ENCODE measurements at regions not wholly inside any gene's neighbourhood (a gene's known extent, or its start where the extent isn't known, plus 50 kb on each side); places are given as distances from the start of the nearest gene placed in this dataset.

DNA sequence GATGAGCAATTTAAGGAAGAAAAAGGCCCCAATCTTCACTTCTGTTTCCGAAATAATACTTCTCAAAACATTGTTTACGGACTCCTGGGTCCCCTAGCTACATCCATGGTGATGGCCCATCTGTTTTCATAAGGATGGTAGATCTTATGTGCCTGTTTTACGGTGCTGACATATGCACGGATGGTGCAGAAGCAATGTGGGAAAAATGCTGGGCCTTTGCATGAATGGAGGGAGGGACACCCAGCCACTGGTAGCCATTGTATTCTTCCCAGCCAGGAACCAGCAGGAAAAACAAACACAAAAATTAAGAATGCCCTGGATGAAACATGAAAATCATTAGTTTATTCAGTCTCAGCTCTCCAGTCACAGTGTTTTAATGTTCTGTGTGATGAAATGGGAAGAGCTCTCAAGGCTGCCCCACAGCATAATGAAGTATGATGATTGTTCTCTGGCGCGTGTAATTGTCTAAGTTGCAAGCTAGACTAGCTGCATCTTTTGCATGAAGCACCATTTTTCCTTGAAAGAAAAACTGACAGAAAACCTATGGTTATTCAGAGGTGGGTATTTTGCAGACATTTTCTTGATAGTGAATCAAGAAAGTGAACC lies 1201.1 kb upstream of the SLC10A2 start:
- no peak overlapping the region for H3K9ac ChIP-seq (ENCODE audit: low read length)
- H3K27me3 ChIP-seq (replicated peaks; ENCODE audit: control insufficient read depth, insufficient read depth, low read length), result no peaks in the 10 kb centered on the region
- no peaks in the 10 kb centered on the region for H3K4me1 ChIP-seq (ENCODE audit: control insufficient read depth, insufficient read depth, low read length)
- H3K9me3 ChIP-seq (ENCODE audit: control insufficient read depth, low read length), result no peaks in the 10 kb centered on the region
- DNase-seq (ENCODE audit: low read depth), result no peak
- no peak overlapping the region for H3K4me3 ChIP-seq (ENCODE audit: low read length)
- no peaks in the 10 kb centered on the region for H3K36me3 ChIP-seq (ENCODE audit: control insufficient read depth, insufficient read depth, low read length, severe bottlenecking)

GRCh38 chr13:104256701-104257100 lies 1190.5 kb upstream of the SLC10A2 start:
- Histone ChIP-seq H3K36me3 (ENCODE audit: control insufficient read depth, insufficient read depth, low read length, severe bottlenecking) (no peaks in the 10 kb centered on the region), H3K27me3 (replicated peaks; ENCODE audit: control insufficient read depth, insufficient read depth, low read length) (no peaks in the 10 kb centered on the region), H3K4me1 (ENCODE audit: control insufficient read depth, insufficient read depth, low read length) (no peaks in the 10 kb centered on the region), H3K4me3 (ENCODE audit: low read length) (no peak overlapping the region), H3K9me3 (ENCODE audit: control insufficient read depth, low read length) (no peaks in the 10 kb centered on the region), H3K9ac (ENCODE audit: low read length) (no peak overlapping the region)
- DNase-seq (ENCODE audit: low read depth), result no peak

DNA sequence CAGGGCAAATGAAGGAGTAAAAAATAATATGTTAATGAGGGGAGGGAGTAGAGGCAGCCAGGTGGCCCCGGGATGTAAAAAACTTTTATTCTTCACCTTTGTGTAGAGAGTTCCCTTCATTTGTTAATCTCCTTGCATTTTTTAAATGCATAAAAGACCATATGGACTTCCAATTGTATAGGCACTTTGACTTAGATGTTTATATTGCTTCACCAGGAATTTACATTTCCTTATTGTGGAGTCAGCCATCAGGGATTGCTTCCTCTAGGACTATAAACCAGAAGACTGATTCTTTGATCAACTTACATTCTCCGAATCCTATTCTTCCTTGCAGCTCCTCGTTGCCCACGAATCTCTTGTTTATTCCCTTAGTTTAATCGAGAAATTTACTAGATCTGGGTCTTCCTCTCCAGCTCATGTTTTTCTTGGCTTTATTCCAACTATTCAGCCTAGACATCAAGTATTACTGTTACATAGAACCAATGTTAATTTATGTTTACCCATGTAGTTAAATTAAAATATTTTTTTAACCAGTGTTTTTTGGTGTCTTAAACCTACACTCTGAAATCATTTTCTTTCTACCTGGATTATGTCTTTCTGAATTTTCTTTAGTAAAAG lies 1187.0 kb upstream of the SLC10A2 start:
- Histone ChIP-seq H3K27me3 (replicated peaks; ENCODE audit: control insufficient read depth, insufficient read depth, low read length) (no peaks in the 10 kb centered on the region), H3K4me1 (ENCODE audit: control insufficient read depth, insufficient read depth, low read length) (no peaks in the 10 kb centered on the region), H3K4me3 (ENCODE audit: low read length) (no peak overlapping the region), H3K36me3 (ENCODE audit: control insufficient read depth, insufficient read depth, low read length, severe bottlenecking) (no peaks in the 10 kb centered on the region), H3K9ac (ENCODE audit: low read length) (no peak overlapping the region), H3K9me3 (ENCODE audit: control insufficient read depth, low read length) (peaks cover 2% of the 10 kb centered on the region)
- DNase-seq (ENCODE audit: low read depth), result no peak

DNA sequence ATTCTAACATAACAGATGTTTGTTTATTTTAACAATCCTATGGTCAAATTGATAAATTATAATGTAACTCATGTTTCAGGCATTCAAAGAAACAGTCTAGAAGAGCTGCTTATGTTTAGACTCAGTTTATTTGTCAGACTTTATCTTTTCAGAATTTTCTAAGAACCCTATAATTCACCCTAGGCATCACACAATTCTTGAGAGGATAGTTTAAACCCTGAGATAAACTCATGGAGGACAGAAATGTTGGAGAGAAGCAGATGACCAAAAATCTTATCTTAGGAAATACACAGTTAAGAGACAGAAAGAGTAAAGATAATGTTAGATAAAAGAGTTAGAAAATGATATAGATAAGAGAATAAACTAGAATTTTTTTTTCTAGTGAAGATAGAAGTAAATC lies 1185.7 kb upstream of the SLC10A2 start:
- Histone ChIP-seq H3K27me3 (replicated peaks; ENCODE audit: control insufficient read depth, insufficient read depth, low read length) (no peaks in the 10 kb centered on the region), H3K4me3 (ENCODE audit: low read length) (no peak overlapping the region), H3K36me3 (ENCODE audit: control insufficient read depth, insufficient read depth, low read length, severe bottlenecking) (no peaks in the 10 kb centered on the region), H3K4me1 (ENCODE audit: control insufficient read depth, insufficient read depth, low read length) (no peaks in the 10 kb centered on the region), H3K9ac (ENCODE audit: low read length) (no peak overlapping the region), H3K9me3 (ENCODE audit: control insufficient read depth, low read length) (peaks cover 4% of the 10 kb centered on the region)
- no peak for DNase-seq (ENCODE audit: low read depth)

GRCh38 chr13:104246955-104247354 lies 1180.7 kb upstream of the SLC10A2 start:
- Histone ChIP-seq H3K9me3 (ENCODE audit: control insufficient read depth, low read length) (peaks cover 4% of the 10 kb centered on the region), H3K4me3 (ENCODE audit: low read length) (no peak overlapping the region), H3K36me3 (ENCODE audit: control insufficient read depth, insufficient read depth, low read length, severe bottlenecking) (no peaks in the 10 kb centered on the region), H3K9ac (ENCODE audit: low read length) (no peak overlapping the region), H3K27me3 (replicated peaks; ENCODE audit: control insufficient read depth, insufficient read depth, low read length) (no peaks in the 10 kb centered on the region), H3K4me1 (ENCODE audit: control insufficient read depth, insufficient read depth, low read length) (no peaks in the 10 kb centered on the region)
- no peak for DNase-seq (ENCODE audit: low read depth)

GRCh38 chr13:104206450-104207044 lies 1140.3 kb upstream of the SLC10A2 start:
- Histone ChIP-seq H3K4me1 (ENCODE audit: control insufficient read depth, insufficient read depth, low read length) (no peaks in the 10 kb centered on the region), H3K27me3 (replicated peaks; ENCODE audit: control insufficient read depth, insufficient read depth, low read length) (no peaks in the 10 kb centered on the region), H3K9ac (ENCODE audit: low read length) (no peak overlapping the region), H3K9me3 (ENCODE audit: control insufficient read depth, low read length) (no peaks in the 10 kb centered on the region), H3K4me3 (ENCODE audit: low read length) (no peak overlapping the region), H3K36me3 (ENCODE audit: control insufficient read depth, insufficient read depth, low read length, severe bottlenecking) (no peaks in the 10 kb centered on the region)
- no peak for DNase-seq (ENCODE audit: low read depth)

GRCh38 chr13:104204177-104204576 lies 1138.0 kb upstream of the SLC10A2 start:
- Histone ChIP-seq H3K4me3 (ENCODE audit: low read length) (no peak overlapping the region), H3K9ac (ENCODE audit: low read length) (no peak overlapping the region), H3K4me1 (ENCODE audit: control insufficient read depth, insufficient read depth, low read length) (no peaks in the 10 kb centered on the region), H3K9me3 (ENCODE audit: control insufficient read depth, low read length) (no peaks in the 10 kb centered on the region), H3K36me3 (ENCODE audit: control insufficient read depth, insufficient read depth, low read length, severe bottlenecking) (no peaks in the 10 kb centered on the region), H3K27me3 (replicated peaks; ENCODE audit: control insufficient read depth, insufficient read depth, low read length) (no peaks in the 10 kb centered on the region)
- no peak for DNase-seq (ENCODE audit: low read depth)

GRCh38 chr13:104198801-104199200 lies 1132.6 kb upstream of the SLC10A2 start:
- Histone ChIP-seq H3K4me1 (ENCODE audit: control insufficient read depth, insufficient read depth, low read length) (no peaks in the 10 kb centered on the region), H3K9ac (ENCODE audit: low read length) (no peak overlapping the region), H3K27me3 (replicated peaks; ENCODE audit: control insufficient read depth, insufficient read depth, low read length) (no peaks in the 10 kb centered on the region), H3K4me3 (ENCODE audit: low read length) (no peak overlapping the region), H3K9me3 (ENCODE audit: control insufficient read depth, low read length) (no peaks in the 10 kb centered on the region), H3K36me3 (ENCODE audit: control insufficient read depth, insufficient read depth, low read length, severe bottlenecking) (no peaks in the 10 kb centered on the region)
- DNase-seq (ENCODE audit: low read depth), result no peak

- Histone ChIP-seq H3K4me3 (ENCODE audit: low read length) (no peak overlapping the region), H3K9ac (ENCODE audit: low read length) (no peak overlapping the region), H3K36me3 (ENCODE audit: control insufficient read depth, insufficient read depth, low read length, severe bottlenecking) (no peaks in the 10 kb centered on the region), H3K27me3 (replicated peaks; ENCODE audit: control insufficient read depth, insufficient read depth, low read length) (no peaks in the 10 kb centered on the region), H3K9me3 (ENCODE audit: control insufficient read depth, low read length) (no peaks in the 10 kb centered on the region), H3K4me1 (ENCODE audit: control insufficient read depth, insufficient read depth, low read length) (no peaks in the 10 kb centered on the region)
- DNase-seq (ENCODE audit: low read depth), result no peak
Observed at GRCh38 chr13:104196611-104197010, 1130.4 kb upstream of the SLC10A2 start.

- Histone ChIP-seq H3K27me3 (replicated peaks; ENCODE audit: control insufficient read depth, insufficient read depth, low read length) (no peaks in the 10 kb centered on the region), H3K9me3 (ENCODE audit: control insufficient read depth, low read length) (no peaks in the 10 kb centered on the region), H3K36me3 (ENCODE audit: control insufficient read depth, insufficient read depth, low read length, severe bottlenecking) (no peaks in the 10 kb centered on the region)
Observed at GRCh38 chr13:104181526-104182231, 1115.5 kb upstream of the SLC10A2 start.

GRCh38 chr13:104170980-104171555 lies 1104.9 kb upstream of the SLC10A2 start:
- Histone ChIP-seq H3K4me3 (ENCODE audit: low read length) (no peak overlapping the region), H3K9me3 (ENCODE audit: control insufficient read depth, low read length) (no peaks in the 10 kb centered on the region), H3K27me3 (replicated peaks; ENCODE audit: control insufficient read depth, insufficient read depth, low read length) (no peaks in the 10 kb centered on the region), H3K9ac (ENCODE audit: low read length) (no peak overlapping the region), H3K36me3 (ENCODE audit: control insufficient read depth, insufficient read depth, low read length, severe bottlenecking) (no peaks in the 10 kb centered on the region), H3K4me1 (ENCODE audit: control insufficient read depth, insufficient read depth, low read length) (no peaks in the 10 kb centered on the region)
- DNase-seq (ENCODE audit: low read depth), result no peak

More at GRCh38 chr13:104181526-104182231, 1115.5 kb upstream of the SLC10A2 start:
- Histone ChIP-seq H3K9ac (ENCODE audit: low read length) (no peak overlapping the region), H3K4me3 (ENCODE audit: low read length) (no peak overlapping the region), H3K4me1 (ENCODE audit: control insufficient read depth, insufficient read depth, low read length) (no peaks in the 10 kb centered on the region)
- DNase-seq (ENCODE audit: low read depth), result no peak

All from adipocyte (in vitro differentiated cells).